Mesothelial cell of epicardium (in vitro differentiated cells): ENCODE measurements at regions not wholly inside any gene's neighbourhood (a gene's known extent, or its start where the extent isn't known, plus 50 kb on each side); places are given as distances from the start of the nearest gene placed in this dataset.

Experiments
- DNase-seq, 2 experiments: peaks; one replicate each; pipeline ENCODE4 v3.0.0; 2021; ENCODE audit warnings: low spot score in 2 of 2; ENCODE audit not compliant: unreplicated experiment in 2 of 2
- H3K27ac Mint-ChIP-seq: 2 replicates; pipeline ENCODE4 v1.8.0; 2021; ENCODE audit warnings: mixed read lengths
- H3K27me3 Mint-ChIP-seq: 2 replicates; pipeline ENCODE4 v1.8.0; 2021; ENCODE audit warnings: low read depth, mixed read lengths
- H3K36me3 Mint-ChIP-seq: 2 replicates; pipeline ENCODE4 v1.8.0; 2021; ENCODE audit warnings: mixed read lengths
- H3K4me1 Mint-ChIP-seq: 2 replicates; pipeline ENCODE4 v1.8.0; 2021; ENCODE audit warnings: mixed read lengths
- H3K4me3 Mint-ChIP-seq: 2 replicates; pipeline ENCODE4 v1.8.0; 2021; ENCODE audit warnings: mild to moderate bottlenecking, moderate library complexity, mixed read lengths
- H3K9me3 Mint-ChIP-seq: 2 replicates; pipeline ENCODE4 v1.8.0; 2021; ENCODE audit warnings: mixed read lengths
- TF ChIP-seq, protein P1 (sequence below): fragments of 200-600 bp; sonication (generic); IDR thresholded peaks from one replicate; pipeline ENCODE4 v1.5.0; 2021; ENCODE audit warnings: antibody characterized with exemption; ENCODE audit not compliant: unreplicated experiment

DNA sequence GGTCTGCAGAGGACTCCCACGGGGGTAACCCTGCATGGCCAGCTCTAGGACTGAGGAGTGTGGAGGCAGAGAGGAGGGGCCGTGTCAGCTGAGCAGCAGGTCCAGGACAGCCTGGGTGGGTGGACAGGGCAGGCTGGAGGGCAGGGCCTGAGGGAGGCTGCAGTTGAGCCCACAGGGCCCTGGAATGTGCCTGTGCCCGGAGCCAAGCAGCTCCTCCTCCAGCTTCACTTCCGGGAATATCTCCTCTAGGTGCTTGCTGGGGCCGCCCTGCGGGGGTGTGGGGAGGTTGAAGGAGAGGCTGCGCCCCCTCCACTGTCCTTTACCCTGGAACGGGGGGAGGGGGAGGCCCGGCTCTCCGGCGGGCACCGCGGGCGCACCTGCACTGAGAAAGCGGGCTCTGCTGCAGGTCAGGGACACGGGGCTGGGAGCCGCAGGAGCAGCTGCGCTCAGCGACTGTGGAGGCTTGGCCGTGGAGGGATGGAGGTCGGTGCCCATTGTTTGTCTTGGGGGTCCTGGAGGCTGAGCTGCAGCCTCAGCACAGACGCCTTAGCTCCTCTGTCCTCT lies 1293.2 kb downstream of the BRD1 start:
- H3K36me3 Mint-ChIP-seq: no peaks in the 10 kb centered on the region
- DNase-seq: no peak
- H3K4me3 Mint-ChIP-seq: no peak overlapping the region
- H3K27me3 Mint-ChIP-seq: peaks cover 3% of the 10 kb centered on the region
- TF ChIP-seq, protein P1, sequence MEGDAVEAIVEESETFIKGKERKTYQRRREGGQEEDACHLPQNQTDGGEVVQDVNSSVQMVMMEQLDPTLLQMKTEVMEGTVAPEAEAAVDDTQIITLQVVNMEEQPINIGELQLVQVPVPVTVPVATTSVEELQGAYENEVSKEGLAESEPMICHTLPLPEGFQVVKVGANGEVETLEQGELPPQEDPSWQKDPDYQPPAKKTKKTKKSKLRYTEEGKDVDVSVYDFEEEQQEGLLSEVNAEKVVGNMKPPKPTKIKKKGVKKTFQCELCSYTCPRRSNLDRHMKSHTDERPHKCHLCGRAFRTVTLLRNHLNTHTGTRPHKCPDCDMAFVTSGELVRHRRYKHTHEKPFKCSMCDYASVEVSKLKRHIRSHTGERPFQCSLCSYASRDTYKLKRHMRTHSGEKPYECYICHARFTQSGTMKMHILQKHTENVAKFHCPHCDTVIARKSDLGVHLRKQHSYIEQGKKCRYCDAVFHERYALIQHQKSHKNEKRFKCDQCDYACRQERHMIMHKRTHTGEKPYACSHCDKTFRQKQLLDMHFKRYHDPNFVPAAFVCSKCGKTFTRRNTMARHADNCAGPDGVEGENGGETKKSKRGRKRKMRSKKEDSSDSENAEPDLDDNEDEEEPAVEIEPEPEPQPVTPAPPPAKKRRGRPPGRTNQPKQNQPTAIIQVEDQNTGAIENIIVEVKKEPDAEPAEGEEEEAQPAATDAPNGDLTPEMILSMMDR: no peak
- no peaks in the 10 kb centered on the region for H3K4me1 Mint-ChIP-seq
- no peaks in the 10 kb centered on the region for H3K9me3 Mint-ChIP-seq
- no peak overlapping the region for H3K27ac Mint-ChIP-seq

DNA sequence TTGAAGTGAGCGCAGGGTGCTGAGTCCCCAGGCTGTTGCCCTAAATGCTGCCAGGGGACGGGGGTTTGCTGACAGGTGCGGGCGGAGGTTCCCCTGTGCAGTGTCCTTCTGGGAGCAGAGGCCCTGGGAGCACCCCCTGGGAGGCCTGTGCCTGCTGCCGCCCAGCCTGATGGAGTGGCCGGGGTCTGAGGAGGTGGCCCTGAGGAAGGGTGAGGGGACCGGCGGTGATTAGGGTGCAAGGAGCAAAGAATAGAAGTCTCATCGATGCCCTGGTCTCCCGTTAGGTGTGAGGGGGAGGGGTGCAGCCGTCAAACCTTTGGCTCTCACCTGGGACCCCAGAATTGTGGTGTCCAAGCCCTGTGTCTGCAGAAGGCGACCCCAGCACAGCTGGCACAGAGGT lies 1294.7 kb downstream of the BRD1 start:
- TF ChIP-seq, protein P1: no peak
- Mint-ChIP-seq H3K27me3 (no peaks in the 10 kb centered on the region), H3K36me3 (no peaks in the 10 kb centered on the region), H3K4me3 (no peak overlapping the region), H3K4me1 (no peaks in the 10 kb centered on the region), H3K27ac (no peak overlapping the region), H3K9me3 (no peaks in the 10 kb centered on the region)
- DNase-seq: no peak

DNA sequence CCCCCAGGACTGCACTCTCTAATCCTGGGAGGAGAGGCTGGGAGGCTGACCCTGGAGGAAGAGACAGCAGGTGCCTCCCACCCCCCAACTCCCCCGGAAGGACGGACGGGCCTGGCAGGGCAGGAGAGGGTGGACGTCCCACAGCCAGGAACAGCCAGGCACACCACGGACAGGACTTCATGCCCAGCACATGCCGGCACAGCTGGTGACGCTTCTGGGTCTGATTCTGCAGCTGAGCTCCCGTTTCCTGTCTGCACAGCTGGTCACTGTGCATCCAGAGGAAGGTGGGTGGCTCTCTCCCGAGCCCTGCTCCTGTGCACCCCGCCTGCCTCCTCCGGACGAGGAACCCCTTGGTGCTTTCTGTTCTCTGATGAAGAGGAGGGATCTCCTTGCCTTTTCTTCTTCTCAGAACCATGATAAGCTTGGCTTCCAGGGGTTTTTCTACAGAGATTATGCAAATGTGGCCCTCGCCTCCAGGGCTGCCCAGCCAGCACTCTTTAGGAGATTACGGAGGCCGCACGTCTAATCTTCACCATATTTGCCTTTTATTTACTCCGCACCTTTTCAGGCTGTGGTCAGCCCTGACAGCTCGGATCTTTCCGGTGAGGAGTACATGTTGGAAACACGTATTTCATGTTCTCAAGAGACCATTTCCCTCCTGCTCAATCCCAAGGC lies 1295.8 kb downstream of the BRD1 start:
- DNase-seq: no peak
- TF ChIP-seq, protein P1: no peak
- Mint-ChIP-seq H3K9me3 (no peaks in the 10 kb centered on the region), H3K36me3 (no peaks in the 10 kb centered on the region), H3K4me1 (no peaks in the 10 kb centered on the region), H3K4me3 (no peak overlapping the region), H3K27ac (no peak overlapping the region), H3K27me3 (no peaks in the 10 kb centered on the region)

DNA sequence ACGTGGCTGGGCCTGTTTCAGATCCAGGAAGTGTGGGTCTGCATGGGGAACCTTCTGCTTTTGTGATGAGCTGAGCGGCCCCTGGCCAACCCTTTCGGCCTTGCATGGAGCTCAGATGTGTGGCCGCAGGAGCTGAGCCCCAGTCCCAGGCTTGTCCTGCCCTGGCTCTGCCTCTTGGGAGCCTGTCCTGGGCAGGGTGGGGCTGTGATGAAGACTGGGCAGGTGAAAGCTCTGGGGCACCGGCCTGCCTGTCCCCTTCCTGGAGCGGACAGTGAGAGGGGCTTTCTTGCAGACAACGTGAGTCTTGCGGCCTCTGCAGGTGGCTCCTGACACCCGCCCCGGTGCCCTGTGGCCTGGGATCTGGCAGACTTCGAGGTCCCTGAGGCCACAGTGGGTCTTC lies 1296.6 kb downstream of the BRD1 start:
- Mint-ChIP-seq H3K9me3 (no peaks in the 10 kb centered on the region), H3K27ac (no peak overlapping the region), H3K27me3 (no peaks in the 10 kb centered on the region), H3K4me3 (no peak overlapping the region), H3K36me3 (no peaks in the 10 kb centered on the region), H3K4me1 (no peaks in the 10 kb centered on the region)
- TF ChIP-seq, protein P1: no peak
- no peak for DNase-seq

DNA sequence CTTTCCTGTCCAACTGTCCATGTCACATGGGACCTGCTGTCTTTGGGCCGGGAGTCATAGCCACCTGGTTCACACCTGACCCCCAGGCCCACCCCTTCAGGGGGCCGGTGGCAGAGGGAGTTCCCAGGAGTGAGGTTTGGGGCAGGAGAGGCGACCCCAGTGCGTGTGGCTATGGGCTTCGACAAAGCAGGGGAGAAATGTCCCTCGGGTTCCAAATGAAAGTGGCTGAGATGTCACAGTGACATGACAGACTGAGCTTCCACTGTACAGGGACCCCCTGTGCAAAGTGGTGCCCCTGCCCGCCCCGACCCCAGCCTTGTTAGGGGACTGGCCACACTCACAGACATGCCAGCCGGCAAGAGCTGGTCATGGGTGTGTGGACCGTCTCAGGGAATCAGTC lies 1297.0 kb downstream of the BRD1 start:
- no peaks in the 10 kb centered on the region for H3K4me1 Mint-ChIP-seq
- H3K27ac Mint-ChIP-seq: no peak overlapping the region
- no peaks in the 10 kb centered on the region for H3K27me3 Mint-ChIP-seq
- H3K9me3 Mint-ChIP-seq: no peaks in the 10 kb centered on the region
- DNase-seq: no peak
- TF ChIP-seq, protein P1: no peak
- no peaks in the 10 kb centered on the region for H3K36me3 Mint-ChIP-seq
- no peak overlapping the region for H3K4me3 Mint-ChIP-seq
